ENCODE measurements at regions not wholly inside any gene's neighbourhood (a gene's known extent, or its start where the extent isn't known, plus 50 kb on each side); places are given as distances from the start of the nearest gene placed in this dataset.

- Mint-ChIP-seq H3K9me3 (ENCODE audit: unreplicated experiment) (peaks cover 25% of the 10 kb centered on the region), H3K36me3 (ENCODE audit: unreplicated experiment) (no peaks in the 10 kb centered on the region), H3K4me3 (ENCODE audit: unreplicated experiment) (peak overlapping the region; percentile 61), H3K4me1 (ENCODE audit: low read depth, unreplicated experiment) (peaks cover 41% of the 10 kb centered on the region), H3K27ac (ENCODE audit: unreplicated experiment) (peak overlapping the region; percentile 100), H3K27me3 (ENCODE audit: unreplicated experiment) (peaks cover 25% of the 10 kb centered on the region)
- DNase-seq, result no peak
- no peak for TF ChIP-seq CTCF (IDR thresholded peaks at IDR 0.05; ENCODE audit: partially characterized antibody, unreplicated experiment)
Observed at GRCh38 chr1:9424261-9424660, 115.0 kb upstream of the SLC25A33 start.

GRCh38 chr1:9425859-9426258 lies 113.4 kb upstream of the SLC25A33 start:
- H3K4me1 Mint-ChIP-seq (ENCODE audit: low read depth, unreplicated experiment), result peaks cover 47% of the 10 kb centered on the region
- peak overlapping the region; percentile 48 for H3K27ac Mint-ChIP-seq (ENCODE audit: unreplicated experiment)
- TF ChIP-seq CTCF (IDR thresholded peaks at IDR 0.05; ENCODE audit: partially characterized antibody, unreplicated experiment), result no peak
- no peak for DNase-seq
- H3K27me3 Mint-ChIP-seq (ENCODE audit: unreplicated experiment), result peaks cover 27% of the 10 kb centered on the region
- H3K36me3 Mint-ChIP-seq (ENCODE audit: unreplicated experiment), result no peaks in the 10 kb centered on the region
- H3K9me3 Mint-ChIP-seq (ENCODE audit: unreplicated experiment), result peaks cover 25% of the 10 kb centered on the region
- H3K4me3 Mint-ChIP-seq (ENCODE audit: unreplicated experiment), result no peak overlapping the region

GRCh38 chr1:9426291-9426711 lies 113.0 kb upstream of the SLC25A33 start:
- H3K4me1 Mint-ChIP-seq (ENCODE audit: low read depth, unreplicated experiment), result peaks cover 44% of the 10 kb centered on the region
- H3K9me3 Mint-ChIP-seq (ENCODE audit: unreplicated experiment), result peaks cover 23% of the 10 kb centered on the region
- H3K27me3 Mint-ChIP-seq (ENCODE audit: unreplicated experiment), result peaks cover 27% of the 10 kb centered on the region
- H3K27ac Mint-ChIP-seq (ENCODE audit: unreplicated experiment), result peak overlapping the region; percentile 48
- H3K36me3 Mint-ChIP-seq (ENCODE audit: unreplicated experiment), result no peaks in the 10 kb centered on the region
- no peak overlapping the region for H3K4me3 Mint-ChIP-seq (ENCODE audit: unreplicated experiment)
- TF ChIP-seq CTCF (IDR thresholded peaks at IDR 0.05; ENCODE audit: partially characterized antibody, unreplicated experiment), result no peak
- DNase-seq, result no peak

- Mint-ChIP-seq H3K4me3 (ENCODE audit: unreplicated experiment) (no peak overlapping the region), H3K4me1 (ENCODE audit: low read depth, unreplicated experiment) (peaks cover 36% of the 10 kb centered on the region), H3K27ac (ENCODE audit: unreplicated experiment) (no peak overlapping the region), H3K9me3 (ENCODE audit: unreplicated experiment) (peaks cover 23% of the 10 kb centered on the region), H3K36me3 (ENCODE audit: unreplicated experiment) (no peaks in the 10 kb centered on the region), H3K27me3 (ENCODE audit: unreplicated experiment) (peaks cover 23% of the 10 kb centered on the region)
- no peak for TF ChIP-seq CTCF (IDR thresholded peaks at IDR 0.05; ENCODE audit: partially characterized antibody, unreplicated experiment)
- no peak for DNase-seq
Observed at GRCh38 chr1:9427388-9427787, 111.9 kb upstream of the SLC25A33 start.

GRCh38 chr1:9428601-9429341 lies 110.5 kb upstream of the SLC25A33 start:
- TF ChIP-seq CTCF (IDR thresholded peaks at IDR 0.05; ENCODE audit: partially characterized antibody, unreplicated experiment), result no peak
- Mint-ChIP-seq H3K9me3 (ENCODE audit: unreplicated experiment) (peaks cover 14% of the 10 kb centered on the region), H3K36me3 (ENCODE audit: unreplicated experiment) (no peaks in the 10 kb centered on the region), H3K27ac (ENCODE audit: unreplicated experiment) (peak overlapping the region; percentile 77), H3K4me3 (ENCODE audit: unreplicated experiment) (peak overlapping the region; percentile 91), H3K4me1 (ENCODE audit: low read depth, unreplicated experiment) (peaks cover 25% of the 10 kb centered on the region), H3K27me3 (ENCODE audit: unreplicated experiment) (peaks cover 12% of the 10 kb centered on the region)
- DNase-seq, result peak; percentile 99
